ENCODE measurements at regions not wholly inside any gene's neighbourhood (a gene's known extent, or its start where the extent isn't known, plus 50 kb on each side); places are given as distances from the start of the nearest gene placed in this dataset.
A peak's percentile ranks its signal among the peaks of the same experiment; 100 is the strongest.
"Not testable (repeated sequence)": the region's sequence is repeated elsewhere in the genome, so short reads cannot be mapped to it uniquely, and the experiment has no call there.

DNA sequence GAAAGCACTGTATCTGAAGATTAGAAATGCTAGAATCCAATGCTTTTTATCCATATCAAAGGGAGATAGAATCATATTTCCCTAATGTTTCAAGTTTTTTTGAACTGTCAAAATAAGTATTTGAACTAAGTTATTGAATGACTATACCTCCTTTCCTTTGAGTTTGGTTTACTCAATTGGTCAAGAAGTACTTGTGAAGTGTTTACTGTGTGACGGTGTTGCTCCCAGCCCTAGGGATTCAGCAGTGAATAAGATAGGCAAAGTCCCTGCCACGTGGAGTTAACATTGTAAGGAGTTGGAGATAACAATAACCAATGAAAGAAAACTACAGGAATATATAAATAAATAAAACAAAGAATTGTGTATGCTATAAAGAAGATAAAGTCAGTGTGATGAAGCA, 535.9 kb downstream of the FRK start:
- Mint-ChIP-seq H3K4me1 (peaks cover 5% of the 10 kb centered on the region; the same call in 2 of the 3 replicates), H3K27ac (no peak overlapping the region), H3K36me3 (ENCODE audit: low read depth) (peaks cover 9% of the 10 kb centered on the region; the same call in 2 of the 3 replicates), H3K9me3 (peaks cover 22% of the 10 kb centered on the region), H3K27me3 (ENCODE audit: insufficient read depth, low read depth, poor library complexity) (peaks cover 2% of the 10 kb centered on the region), H3K4me3 (no peak overlapping the region)
- Histone ChIP-seq H3K27me3 (ENCODE audit: insufficient read depth) (no peaks in the 10 kb centered on the region), H3K27ac (ENCODE audit: low read depth) (no peak overlapping the region), H3K4me3 (no peak overlapping the region), H3F3A (replicated peaks; ENCODE audit: low read depth) (no peaks in the 10 kb centered on the region), H3K79me2 (replicated peaks; ENCODE audit: insufficient read depth) (no peaks in the 10 kb centered on the region), H3K36me3 (ENCODE audit: insufficient read depth) (no peaks in the 10 kb centered on the region), H4K20me1 (replicated peaks; ENCODE audit: insufficient read depth) (no peaks in the 10 kb centered on the region), H2AFZ (no peak overlapping the region), H3K4me2 (no peak overlapping the region), H3K9me2 (ENCODE audit: insufficient read depth) (no peaks in the 10 kb centered on the region), H3K4me1 (ENCODE audit: insufficient read depth) (no peaks in the 10 kb centered on the region)
- ATAC-seq (no peak), DNase-seq (ENCODE audit: low spot score) (no peak)
- TF ChIP-seq ZNF114 (CRISPR knock-in tag; IDR thresholded peaks at IDR 0.05), result no peak
- no peak for TF ChIP-seq EZH2phosphoT487 (IDR thresholded peaks at IDR 0.05; ENCODE audit: unreplicated experiment)
- no peak for TF ChIP-seq STAT1 (IDR thresholded peaks at IDR 0.05; ENCODE audit: unreplicated experiment)

DNA sequence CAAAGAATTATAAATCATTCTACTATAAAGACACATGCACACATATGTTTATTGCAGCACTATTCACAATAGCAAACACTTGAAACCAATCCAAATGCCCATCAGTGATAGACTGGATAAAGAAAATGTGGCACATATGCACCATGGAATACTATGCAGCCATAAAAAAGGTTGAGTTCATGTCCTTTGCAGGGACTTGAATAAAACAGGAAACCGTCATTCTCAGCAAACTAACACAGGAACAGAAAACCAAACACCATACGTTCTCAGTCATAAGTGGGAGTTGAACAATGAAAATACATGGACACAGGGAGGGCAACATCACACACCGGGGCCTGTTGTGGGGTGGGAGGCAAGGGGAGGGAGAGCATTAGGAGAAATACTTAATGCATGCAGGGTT, 538.9 kb downstream of the FRK start:
- not testable (repeated sequence) for H3K4me1 ChIP-seq (ENCODE audit: insufficient read depth); H4K20me1 ChIP-seq (replicated peaks; ENCODE audit: insufficient read depth); H3K4me3 ChIP-seq; H3K4me1 Mint-ChIP-seq; H3K27me3 Mint-ChIP-seq (ENCODE audit: insufficient read depth, low read depth, poor library complexity); H3K36me3 Mint-ChIP-seq (ENCODE audit: low read depth); H3K27ac Mint-ChIP-seq; ATAC-seq; DNase-seq (ENCODE audit: low spot score); H3K9me2 ChIP-seq (ENCODE audit: insufficient read depth); H3K36me3 ChIP-seq (ENCODE audit: insufficient read depth); H3K79me2 ChIP-seq (replicated peaks; ENCODE audit: insufficient read depth); H3K27me3 ChIP-seq (ENCODE audit: insufficient read depth); H3K4me2 ChIP-seq; H2AFZ ChIP-seq; H3K4me3 Mint-ChIP-seq; H3K27ac ChIP-seq (ENCODE audit: low read depth); H3F3A ChIP-seq (replicated peaks; ENCODE audit: low read depth)
- H3K9me3 Mint-ChIP-seq, result peaks cover 25% of the 10 kb centered on the region

DNA sequence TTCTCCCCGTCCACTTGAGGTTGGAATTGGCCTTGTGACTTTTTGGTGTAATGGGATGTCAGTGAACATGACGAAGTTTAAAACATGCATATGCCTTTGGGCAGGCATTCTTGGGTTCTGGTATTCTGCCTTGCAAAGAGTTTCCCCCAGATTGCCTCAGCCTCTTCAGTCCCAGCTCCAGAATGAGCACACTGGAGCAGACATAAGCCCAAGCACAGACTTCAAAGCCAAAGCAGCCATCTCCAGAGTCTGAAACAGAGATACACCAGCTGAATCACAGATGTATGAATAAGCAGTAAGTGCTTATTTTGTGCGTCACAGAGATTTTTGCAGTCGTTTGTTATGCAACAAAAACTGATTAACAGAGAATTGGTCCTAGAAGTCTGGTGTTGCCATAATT, 546.0 kb downstream of the FRK start:
- H3K36me3 ChIP-seq (ENCODE audit: insufficient read depth), result no peaks in the 10 kb centered on the region
- H4K20me1 ChIP-seq (replicated peaks; ENCODE audit: insufficient read depth), result no peaks in the 10 kb centered on the region
- H3K4me1 Mint-ChIP-seq, result peaks cover 5% of the 10 kb centered on the region; the same call in 1 of the 3 replicates
- H3K4me3 ChIP-seq, result no peak overlapping the region
- peaks cover 1% of the 10 kb centered on the region; the same call in 1 of the 3 replicates for H3K9me3 Mint-ChIP-seq
- no peaks in the 10 kb centered on the region for H3K4me1 ChIP-seq (ENCODE audit: insufficient read depth)
- no peaks in the 10 kb centered on the region for H3K9me2 ChIP-seq (ENCODE audit: insufficient read depth)
- H3K4me3 Mint-ChIP-seq, result no peak overlapping the region
- no peak overlapping the region for H3K4me2 ChIP-seq
- H3K36me3 Mint-ChIP-seq (ENCODE audit: low read depth), result no peaks in the 10 kb centered on the region
- DNase-seq (ENCODE audit: low spot score), result no peak
- no peak overlapping the region for H3K27ac ChIP-seq (ENCODE audit: low read depth)
- ATAC-seq, result no peak
- H3K27me3 ChIP-seq (ENCODE audit: insufficient read depth), result no peaks in the 10 kb centered on the region
- peak overlapping the region; percentile 54; the same call in 1 of the 2 replicates for H2AFZ ChIP-seq
- H3F3A ChIP-seq (replicated peaks; ENCODE audit: low read depth), result no peaks in the 10 kb centered on the region
- no peaks in the 10 kb centered on the region for H3K27me3 Mint-ChIP-seq (ENCODE audit: insufficient read depth, low read depth, poor library complexity)
- H3K27ac Mint-ChIP-seq, result no peak overlapping the region
- TF ChIP-seq JUNB (IDR thresholded peaks at IDR 0.05; ENCODE audit: unreplicated experiment) (no peak), STAT1 (IDR thresholded peaks at IDR 0.05; ENCODE audit: unreplicated experiment) (no peak), POLR2AphosphoS5 (IDR thresholded peaks at IDR 0.05; ENCODE audit: low read depth) (no peak), CREB1 (CRISPR knock-in tag; IDR thresholded peaks at IDR 0.05; ENCODE audit: low read depth) (no peak), ZNF114 (CRISPR knock-in tag; IDR thresholded peaks at IDR 0.05) (no peak), EZH2 (IDR thresholded peaks at IDR 0.05; ENCODE audit: low read depth, unreplicated experiment) (no peak), NANOG (IDR thresholded peaks at IDR 0.05; ENCODE audit: borderline replicate concordance) (no peak)
- TF ChIP-seq, protein P1, sequence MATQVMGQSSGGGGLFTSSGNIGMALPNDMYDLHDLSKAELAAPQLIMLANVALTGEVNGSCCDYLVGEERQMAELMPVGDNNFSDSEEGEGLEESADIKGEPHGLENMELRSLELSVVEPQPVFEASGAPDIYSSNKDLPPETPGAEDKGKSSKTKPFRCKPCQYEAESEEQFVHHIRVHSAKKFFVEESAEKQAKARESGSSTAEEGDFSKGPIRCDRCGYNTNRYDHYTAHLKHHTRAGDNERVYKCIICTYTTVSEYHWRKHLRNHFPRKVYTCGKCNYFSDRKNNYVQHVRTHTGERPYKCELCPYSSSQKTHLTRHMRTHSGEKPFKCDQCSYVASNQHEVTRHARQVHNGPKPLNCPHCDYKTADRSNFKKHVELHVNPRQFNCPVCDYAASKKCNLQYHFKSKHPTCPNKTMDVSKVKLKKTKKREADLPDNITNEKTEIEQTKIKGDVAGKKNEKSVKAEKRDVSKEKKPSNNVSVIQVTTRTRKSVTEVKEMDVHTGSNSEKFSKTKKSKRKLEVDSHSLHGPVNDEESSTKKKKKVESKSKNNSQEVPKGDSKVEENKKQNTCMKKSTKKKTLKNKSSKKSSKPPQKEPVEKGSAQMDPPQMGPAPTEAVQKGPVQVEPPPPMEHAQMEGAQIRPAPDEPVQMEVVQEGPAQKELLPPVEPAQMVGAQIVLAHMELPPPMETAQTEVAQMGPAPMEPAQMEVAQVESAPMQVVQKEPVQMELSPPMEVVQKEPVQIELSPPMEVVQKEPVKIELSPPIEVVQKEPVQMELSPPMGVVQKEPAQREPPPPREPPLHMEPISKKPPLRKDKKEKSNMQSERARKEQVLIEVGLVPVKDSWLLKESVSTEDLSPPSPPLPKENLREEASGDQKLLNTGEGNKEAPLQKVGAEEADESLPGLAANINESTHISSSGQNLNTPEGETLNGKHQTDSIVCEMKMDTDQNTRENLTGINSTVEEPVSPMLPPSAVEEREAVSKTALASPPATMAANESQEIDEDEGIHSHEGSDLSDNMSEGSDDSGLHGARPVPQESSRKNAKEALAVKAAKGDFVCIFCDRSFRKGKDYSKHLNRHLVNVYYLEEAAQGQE (IDR thresholded peaks at IDR 0.05; ENCODE audit: unreplicated experiment), result no peak
- H3K79me2 ChIP-seq (replicated peaks; ENCODE audit: insufficient read depth), result no peaks in the 10 kb centered on the region

All from GM23338 (cell line).